Keratinocyte (primary cell): ENCODE measurements at regions not wholly inside any gene's neighbourhood (a gene's known extent, or its start where the extent isn't known, plus 50 kb on each side); places are given as distances from the start of the nearest gene placed in this dataset.
"Not testable (repeated sequence)": the region's sequence is repeated elsewhere in the genome, so short reads cannot be mapped to it uniquely, and the experiment has no call there.

Source experiments
- CTCF ChIP-seq, 3 experiments: IDR thresholded peaks in 1 of 3; conservative IDR thresholded peaks in 1 of 3; optimal IDR thresholded peaks in 1 of 3; 2 replicates in 2 of 3; 3 replicates in 1 of 3; pipeline versions ENCODE3 to v1.5.1; 2011; ENCODE audit warnings: low read length in 3 of 3, mild to moderate bottlenecking in 3 of 3, moderate library complexity in 2 of 3, control low read depth in 1 of 3, inconsistent platforms in 1 of 3; ENCODE audit not compliant: insufficient read depth in 2 of 3; ENCODE audit errors: extremely low read depth in 1 of 3
- EZH2 ChIP-seq: IDR thresholded peaks from one replicate; pipeline ENCODE4 v1.6.1; 2012; ENCODE audit warnings: inconsistent platforms, mild to moderate bottlenecking, low read length, moderate library complexity

- not testable (repeated sequence) for TF ChIP-seq CTCF (optimal IDR thresholded peaks at IDR 0.05 in 1 of 3, IDR thresholded peaks at IDR 0.05 in 1 of 3, conservative IDR thresholded peaks at IDR 0.05 in 1 of 3; ENCODE audit: extremely low read depth in 1 of 3, insufficient read depth in 2 of 3, low read length in 3 of 3); EZH2
These were observed 97.5 kb upstream of the SLC25A48 start for GRCh38 chr5:135736952-135737351.
